ENCODE measurements at regions not wholly inside any gene's neighbourhood (a gene's known extent, or its start where the extent isn't known, plus 50 kb on each side); places are given as distances from the start of the nearest gene placed in this dataset.

GRCh38 chr4:185862340-185862739 lies 50.3 kb upstream of the SORBS2 start:
- no peak for DNase-seq (ENCODE audit: low read depth)

- DNase-seq (ENCODE audit: low read depth), result no peak
Measured at GRCh38 chr4:185863946-185864345, 52.0 kb upstream of the SORBS2 start.

- DNase-seq (ENCODE audit: low read depth), result peak; percentile 57
Measured at GRCh38 chr4:185865901-185866328, 53.9 kb upstream of the SORBS2 start.

GRCh38 chr4:185867770-185868169 lies 55.8 kb upstream of the SORBS2 start:
- no peak for DNase-seq (ENCODE audit: low read depth)

GRCh38 chr4:185868983-185869382 lies 57.0 kb upstream of the SORBS2 start:
- peak; percentile 73 for DNase-seq (ENCODE audit: low read depth)

GRCh38 chr4:185869427-185869826 lies 57.4 kb upstream of the SORBS2 start:
- DNase-seq (ENCODE audit: low read depth), result no peak

GRCh38 chr4:185870366-185870765 lies 58.4 kb upstream of the SORBS2 start:
- DNase-seq (ENCODE audit: low read depth), result no peak

GRCh38 chr4:185872747-185873380 lies 60.9 kb upstream of the SORBS2 start:
- no peak for DNase-seq (ENCODE audit: low read depth)

GRCh38 chr4:185874516-185875230 lies 62.7 kb upstream of the SORBS2 start:
- peak; percentile 80 for DNase-seq (ENCODE audit: low read depth)

- DNase-seq (ENCODE audit: low read depth), result no peak
Measured at GRCh38 chr4:185875316-185875907, 63.4 kb upstream of the SORBS2 start.

GRCh38 chr4:185878633-185879032 lies 66.6 kb upstream of the SORBS2 start:
- DNase-seq (ENCODE audit: low read depth), result no peak

GRCh38 chr4:185879666-185880312 lies 67.8 kb upstream of the SORBS2 start:
- DNase-seq (ENCODE audit: low read depth), result no peak

GRCh38 chr4:185880571-185880970 lies 68.6 kb upstream of the SORBS2 start:
- DNase-seq (ENCODE audit: low read depth), result no peak

- no peak for DNase-seq (ENCODE audit: low read depth)
Measured at GRCh38 chr4:185881430-185881829, 69.4 kb upstream of the SORBS2 start.

GRCh38 chr4:185883591-185883990 lies 71.6 kb upstream of the SORBS2 start:
- DNase-seq (ENCODE audit: low read depth), result no peak

GRCh38 chr4:185885075-185885474 lies 73.1 kb upstream of the SORBS2 start:
- DNase-seq (ENCODE audit: low read depth), result no peak

GRCh38 chr4:185885604-185886003 lies 73.6 kb upstream of the SORBS2 start:
- DNase-seq (ENCODE audit: low read depth), result no peak

- no peak for DNase-seq (ENCODE audit: low read depth)
Measured at GRCh38 chr4:185886832-185887524, 75.0 kb upstream of the SORBS2 start.

- no peak for DNase-seq (ENCODE audit: low read depth)
Measured at GRCh38 chr4:185888676-185889075, 76.7 kb upstream of the SORBS2 start.

GRCh38 chr4:185889585-185889984 lies 77.6 kb upstream of the SORBS2 start:
- no peak for DNase-seq (ENCODE audit: low read depth)

- DNase-seq (ENCODE audit: low read depth), result no peak
Measured at GRCh38 chr4:185890196-185890595, 78.2 kb upstream of the SORBS2 start.

GRCh38 chr4:185892165-185892564 lies 80.2 kb upstream of the SORBS2 start:
- peak; percentile 70 for DNase-seq (ENCODE audit: low read depth)
